Right lobe of liver (tissue), 4 donors: ENCODE measurements at regions not wholly inside any gene's neighbourhood (a gene's known extent, or its start where the extent isn't known, plus 50 kb on each side); places are given as distances from the start of the nearest gene placed in this dataset.

Experiments used
- POLR2A ChIP-seq: fragments of 450-650 bp; IDR thresholded peaks from one replicate; pipeline ENCODE4 v1.6.1; 2017; ENCODE audit warnings: antibody characterized with exemption, mild to moderate bottlenecking
- TF ChIP-seq, protein P1 (sequence below), 4 donors: fragments of 200-600 bp in 3 of 4; fragments of 450-650 bp in 1 of 4; IDR thresholded peaks; one replicate each; pipeline versions ENCODE4 v1.5.1 to v1.8.0; 2016 to 2022; ENCODE audit warnings: antibody characterized with exemption in 4 of 4, mild to moderate bottlenecking in 2 of 4
- donor health status: DM: no; HTN: no; CAD: no.
- donor health status: DM: no; HTN: no; CAD: no.
- donor health status: DM: no; HTN: yes; CAD: no.

DNA sequence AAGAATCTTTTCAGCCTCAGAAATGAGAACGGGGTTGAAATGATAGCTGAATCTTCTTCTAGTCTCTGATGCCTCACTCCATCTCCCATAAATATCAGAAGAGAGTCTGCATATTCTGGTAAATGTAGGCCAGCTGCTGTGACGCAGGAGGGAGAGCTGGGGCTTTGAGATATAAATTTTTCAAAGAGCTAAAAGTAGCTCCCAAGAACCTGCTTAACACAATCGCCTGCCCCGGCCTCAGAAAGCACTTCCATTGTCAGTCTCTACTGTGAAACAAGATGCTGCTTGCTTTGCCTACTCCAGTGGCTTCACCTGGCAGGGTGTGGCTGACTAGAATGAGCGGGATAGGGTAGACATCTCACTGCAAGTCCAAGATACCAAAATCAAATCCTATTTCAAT is 105.0 kb upstream of the CCDC150 start:
- no peak for TF ChIP-seq POLR2A
- TF ChIP-seq, protein P1, sequence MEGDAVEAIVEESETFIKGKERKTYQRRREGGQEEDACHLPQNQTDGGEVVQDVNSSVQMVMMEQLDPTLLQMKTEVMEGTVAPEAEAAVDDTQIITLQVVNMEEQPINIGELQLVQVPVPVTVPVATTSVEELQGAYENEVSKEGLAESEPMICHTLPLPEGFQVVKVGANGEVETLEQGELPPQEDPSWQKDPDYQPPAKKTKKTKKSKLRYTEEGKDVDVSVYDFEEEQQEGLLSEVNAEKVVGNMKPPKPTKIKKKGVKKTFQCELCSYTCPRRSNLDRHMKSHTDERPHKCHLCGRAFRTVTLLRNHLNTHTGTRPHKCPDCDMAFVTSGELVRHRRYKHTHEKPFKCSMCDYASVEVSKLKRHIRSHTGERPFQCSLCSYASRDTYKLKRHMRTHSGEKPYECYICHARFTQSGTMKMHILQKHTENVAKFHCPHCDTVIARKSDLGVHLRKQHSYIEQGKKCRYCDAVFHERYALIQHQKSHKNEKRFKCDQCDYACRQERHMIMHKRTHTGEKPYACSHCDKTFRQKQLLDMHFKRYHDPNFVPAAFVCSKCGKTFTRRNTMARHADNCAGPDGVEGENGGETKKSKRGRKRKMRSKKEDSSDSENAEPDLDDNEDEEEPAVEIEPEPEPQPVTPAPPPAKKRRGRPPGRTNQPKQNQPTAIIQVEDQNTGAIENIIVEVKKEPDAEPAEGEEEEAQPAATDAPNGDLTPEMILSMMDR (IDR thresholded peaks at IDR 0.05): no peak
